ENCODE measurements at regions not wholly inside any gene's neighbourhood (a gene's known extent, or its start where the extent isn't known, plus 50 kb on each side); places are given as distances from the start of the nearest gene placed in this dataset.

- ChIA-PET POLR2A (no interaction called here), CTCF (no interaction called here)
- no peak for ATAC-seq (ENCODE audit: low read depth)
- Mint-ChIP-seq H3K27me3 (no peaks in the 10 kb centered on the region), H3K4me3 (no peak overlapping the region), H3K4me1 (peaks cover 12% of the 10 kb centered on the region), H3K27ac (no peak overlapping the region), H3K9me3 (no peaks in the 10 kb centered on the region), H3K36me3 (ENCODE audit: low read depth) (no peaks in the 10 kb centered on the region)
- intact Hi-C loops (cut with micrococcal nuclease): no loop called here
- DNase-seq: no peak
- TF ChIP-seq CTCF (IDR thresholded peaks at IDR 0.05): no peak
Measured at GRCh38 chr2:12083713-12084419, 337.4 kb downstream of the LPIN1 start.

GRCh38 chr2:12087175-12087574 lies 340.7 kb downstream of the LPIN1 start:
- no peaks in the 10 kb centered on the region for H3K9me3 Mint-ChIP-seq
- intact Hi-C loops (cut with micrococcal nuclease): no loop called here
- H3K4me3 Mint-ChIP-seq: no peak overlapping the region
- peaks cover 12% of the 10 kb centered on the region for H3K4me1 Mint-ChIP-seq
- CTCF ChIA-PET: interaction anchor here (0.7 to 1.1 kb wide), 2 partner anchors 42 to 920 kb away, joined by 3 read pairs; no protein-coding TSS in a partner anchor
- DNase-seq (no peak), ATAC-seq (ENCODE audit: low read depth) (peak; percentile 86)
- no peak overlapping the region for H3K27ac Mint-ChIP-seq
- no peaks in the 10 kb centered on the region for H3K27me3 Mint-ChIP-seq
- POLR2A ChIA-PET: interaction anchor here (0.7 kb wide), 1 partner anchor 320 kb away, joined by 4 read pairs; no protein-coding TSS in a partner anchor
- no peak for TF ChIP-seq CTCF (IDR thresholded peaks at IDR 0.05)
- H3K36me3 Mint-ChIP-seq (ENCODE audit: low read depth): no peaks in the 10 kb centered on the region

GRCh38 chr2:12087671-12088380 lies 341.4 kb downstream of the LPIN1 start:
- no peaks in the 10 kb centered on the region for H3K36me3 Mint-ChIP-seq (ENCODE audit: low read depth)
- intact Hi-C loops (cut with micrococcal nuclease): no loop called here
- peaks cover 12% of the 10 kb centered on the region for H3K4me1 Mint-ChIP-seq
- ChIA-PET POLR2A (no interaction called here), CTCF (no interaction called here)
- H3K4me3 Mint-ChIP-seq: no peak overlapping the region
- no peak for ATAC-seq (ENCODE audit: low read depth)
- no peaks in the 10 kb centered on the region for H3K27me3 Mint-ChIP-seq
- no peaks in the 10 kb centered on the region for H3K9me3 Mint-ChIP-seq
- no peak for DNase-seq
- no peak for TF ChIP-seq CTCF (IDR thresholded peaks at IDR 0.05)
- H3K27ac Mint-ChIP-seq: no peak overlapping the region

- no peak for DNase-seq
- no peak for ATAC-seq (ENCODE audit: low read depth)
- Mint-ChIP-seq H3K4me1 (peaks cover 9% of the 10 kb centered on the region), H3K27ac (no peak overlapping the region), H3K27me3 (no peaks in the 10 kb centered on the region), H3K4me3 (no peak overlapping the region), H3K9me3 (no peaks in the 10 kb centered on the region), H3K36me3 (ENCODE audit: low read depth) (no peaks in the 10 kb centered on the region)
- ChIA-PET POLR2A (no interaction called here), CTCF (no interaction called here)
- TF ChIP-seq CTCF (IDR thresholded peaks at IDR 0.05): no peak
- intact Hi-C loops (cut with micrococcal nuclease): no loop called here
Measured at GRCh38 chr2:12089001-12089400, 342.6 kb downstream of the LPIN1 start.

- no peak overlapping the region for H3K27ac Mint-ChIP-seq
- ChIA-PET POLR2A (no interaction called here), CTCF (no interaction called here)
- no peaks in the 10 kb centered on the region for H3K36me3 Mint-ChIP-seq (ENCODE audit: low read depth)
- H3K27me3 Mint-ChIP-seq: no peaks in the 10 kb centered on the region
- no peak overlapping the region for H3K4me3 Mint-ChIP-seq
- H3K9me3 Mint-ChIP-seq: no peaks in the 10 kb centered on the region
- H3K4me1 Mint-ChIP-seq: peaks cover 9% of the 10 kb centered on the region
- intact Hi-C loops (cut with micrococcal nuclease): no loop called here
- TF ChIP-seq CTCF (IDR thresholded peaks at IDR 0.05): no peak
- ATAC-seq (ENCODE audit: low read depth): no peak
- no peak for DNase-seq
Measured at GRCh38 chr2:12089496-12089895, 343.1 kb downstream of the LPIN1 start.
